K562 (cell line): ENCODE measurements at regions not wholly inside any gene's neighbourhood (a gene's known extent, or its start where the extent isn't known, plus 50 kb on each side); places are given as distances from the start of the nearest gene placed in this dataset.

Experiments used
- ATAC-seq: fragments of 200-7000 bp; cut with Tn5 transposase; 3 replicates; pipeline ENCODE4 v1.9.1; 2020; ENCODE audit warnings: moderate library complexity
- BruUV-seq: library from RNA; stranded (reverse); fragments of 400-500 nt; replicated peaks from 2 replicates; lab custom pipeline; 2021; lab: Mats Ljungman, UMichigan
- CTCF ChIA-PET: fragments of 300-600 bp; formaldehyde crosslinking; extraction: SDS; loops from one replicate; lab custom pipeline; 2021; ENCODE audit warnings: low intra/inter-chr PET ratio; lab: Yijun Ruan, JAX
- POLR2A ChIA-PET: fragments of 300-600, 350-650 bp; sonication (Branson Sonifier 250); formaldehyde crosslinking; extraction: SDS; loops from one replicate; lab custom pipeline; 2021; ENCODE audit warnings: antibody characterized with exemption, inconsistent platforms; lab: Yijun Ruan, JAX
- DNase-seq, 4 experiments: peaks; one replicate each; pipeline versions ENCODE4 v3.0.0 to v3.0.0-alpha.2; 2011 to 2018; ENCODE audit warnings: low spot score in 3 of 4, mixed read lengths in 3 of 4; ENCODE audit errors: extremely low read depth in 1 of 4
- FAIRE-seq: peaks from 2 replicates; lab custom pipeline; 2011; peaks lifted over from hg19 to GRCh38; lab: Jason Lieb, UNC
- H2AFZ ChIP-seq: 2 replicates; pipeline ENCODE4 v1.6.0; 2011; ENCODE audit warnings: low read depth, low read length, control low read depth, inconsistent platforms
- H3K27ac ChIP-seq: fragments of 200-600 bp; 3 replicates; pipeline ENCODE4 v1.8.0; 2011; ENCODE audit warnings: low read depth, mild to moderate bottlenecking, control low read depth, inconsistent platforms, low read length, moderate library complexity, mixed read lengths; ENCODE audit errors: extremely low read depth
- H3K27me3 ChIP-seq, 2 experiments: fragments of 300-600 bp in 1 of 2; 2 replicates in 1 of 2; 3 replicates in 1 of 2; pipeline versions ENCODE4 v1.6.0 to v1.8.0; 2011; ENCODE audit warnings: inconsistent platforms in 2 of 2, low read length in 2 of 2, mild to moderate bottlenecking in 1 of 2, mixed read lengths in 1 of 2, moderate library complexity in 1 of 2; ENCODE audit not compliant: control insufficient read depth in 2 of 2, insufficient read depth in 2 of 2
- H3K36me3 ChIP-seq: fragments of 300-600 bp; 3 replicates; pipeline ENCODE4 v1.8.0; 2011; ENCODE audit warnings: mild to moderate bottlenecking, low read length, inconsistent platforms; ENCODE audit not compliant: control insufficient read depth, insufficient read depth
- H3K4me1 ChIP-seq, 2 experiments: fragments of 200-600 bp in 1 of 2; replicated peaks in 1 of 2; 2 replicates in 1 of 2; 3 replicates in 1 of 2; pipeline versions ENCODE4 v1.5.1 to v1.8.0; 2011; ENCODE audit warnings: inconsistent platforms in 2 of 2, low read length in 2 of 2, mild to moderate bottlenecking in 1 of 2, mixed read lengths in 1 of 2, moderate library complexity in 1 of 2; ENCODE audit not compliant: control insufficient read depth in 2 of 2, insufficient read depth in 2 of 2
- H3K4me2 ChIP-seq: 2 replicates; pipeline ENCODE4 v1.6.1; 2011; ENCODE audit warnings: low read length, control low read depth, inconsistent platforms, mixed read lengths; ENCODE audit not compliant: insufficient read depth
- H3K4me3 ChIP-seq: fragments of 200-600 bp; sonication (generic), shearing (Covaris generic); 2 replicates; pipeline ENCODE4 v1.5.1; 2016; ENCODE audit warnings: control low read depth, inconsistent platforms
- H3K79me2 ChIP-seq: fragments of 200-600 bp; 3 replicates; pipeline ENCODE4 v1.8.0; 2011; ENCODE audit warnings: low read length, inconsistent platforms; ENCODE audit not compliant: control insufficient read depth, insufficient read depth
- H3K9ac ChIP-seq, 2 experiments: 2 replicates each; pipeline versions ENCODE4 v1.6.0 to v1.6.1; 2011; ENCODE audit warnings: low read depth in 2 of 2, low read length in 2 of 2, control low read depth in 1 of 2, inconsistent platforms in 1 of 2, mild to moderate bottlenecking in 1 of 2, mixed read lengths in 1 of 2; ENCODE audit not compliant: insufficient read depth in 1 of 2
- H3K9me1 ChIP-seq: one replicate; pipeline ENCODE4 v1.6.0; 2011; ENCODE audit warnings: inconsistent platforms, mild to moderate bottlenecking, low read length, moderate library complexity; ENCODE audit not compliant: control insufficient read depth, insufficient read depth
- H3K9me3 ChIP-seq: replicated peaks from 2 replicates; pipeline ENCODE4 v1.5.1; 2011; ENCODE audit warnings: low read depth, low read length, inconsistent platforms; ENCODE audit not compliant: control insufficient read depth, insufficient read depth
- H4K20me1 ChIP-seq: replicated peaks from 2 replicates; pipeline ENCODE4 v1.6.1; 2011; ENCODE audit warnings: low read length, inconsistent platforms, mixed read lengths; ENCODE audit not compliant: control insufficient read depth, insufficient read depth
- C11orf30 ChIP-seq: fragments of 450-650 bp; IDR thresholded peaks from 2 replicates; pipeline ENCODE4 v1.6.1; 2016; ENCODE audit warnings: low read depth, mild to moderate bottlenecking
- CTCFL ChIP-seq: IDR thresholded peaks from 2 replicates; pipeline ENCODE4 v1.6.1; 2011; ENCODE audit warnings: borderline replicate concordance, low read depth, mild to moderate bottlenecking, moderate library complexity, low read length; ENCODE audit not compliant: insufficient read depth, poor library complexity, severe bottlenecking
- FOXK2 ChIP-seq, 2 experiments: fragments of 450-650 bp; IDR thresholded peaks in 1 of 2; conservative IDR thresholded peaks in 1 of 2; 2 replicates each; pipeline ENCODE4 v1.6.1; 2016; ENCODE audit warnings: low read depth in 2 of 2, mild to moderate bottlenecking in 1 of 2
- ID3 ChIP-seq, 2 experiments: fragments of 250-450 bp in 1 of 2; fragments of 450-650 bp in 1 of 2; sonication (Bioruptor Pico) in 1 of 2; IDR thresholded peaks; 2 replicates each; pipeline versions ENCODE4 v1.6.1 to v1.8.0; 2016 to 2021; ENCODE audit warnings: mild to moderate bottlenecking in 2 of 2, moderate library complexity in 2 of 2, missing compliant biosample characterization in 1 of 2, missing genetic modification characterization in 1 of 2
- IRF1 ChIP-seq: sonication (generic); formaldehyde crosslinking; IDR thresholded peaks from 2 replicates; pipeline ENCODE4 v1.8.0; 2022; ENCODE audit warnings: missing genetic modification reagents, mild to moderate bottlenecking, borderline replicate concordance
- POLR2H ChIP-seq: IDR thresholded peaks from 2 replicates; pipeline ENCODE4 v1.6.1; 2016; ENCODE audit warnings: missing genetic modification characterization, low read depth, mild to moderate bottlenecking, control low read depth, missing compliant biosample characterization, moderate library complexity
- RBM17 ChIP-seq: fragments of 200-400 bp; formaldehyde crosslinking; IDR thresholded peaks from 2 replicates; pipeline ENCODE4 v1.6.1; 2017; ENCODE audit warnings: low read depth, mild to moderate bottlenecking, low read length, borderline replicate concordance
- ZNF316 ChIP-seq: fragments of 450-650 bp; IDR thresholded peaks from 2 replicates; pipeline ENCODE4 v1.6.1; 2016
- ZNF445 ChIP-seq: fragments of 250-450 bp; sonication (Bioruptor Pico); IDR thresholded peaks from 2 replicates; pipeline ENCODE4 v1.4.0; 2020; ENCODE audit warnings: low read depth, mild to moderate bottlenecking, moderate library complexity
- ZNF589 ChIP-seq: fragments of 200-800 bp; sonication (Bioruptor generic); IDR thresholded peaks from 2 replicates; pipeline ENCODE4 v1.6.1; 2016; ENCODE audit warnings: low read depth, missing genetic modification characterization, missing compliant biosample characterization
- WGBS: fragments of 100-300 bp; shearing (Covaris generic); methylation state at CpG from one replicate; pipeline ENCODE4 v1.1.6; 2016; ENCODE audit warnings: low coverage, mixed read lengths; ENCODE audit not compliant: insufficient coverage; ENCODE audit errors: missing lambda C conversion rate; 5-methylcytosine and 5-hydroxymethylcytosine counted together
- in situ Hi-C: fragments of 300-500 bp; cut with MboI; formaldehyde crosslinking; loops from 4 replicates; pipeline ENCODE4 v1.15.0; 2018; ENCODE audit warnings: inconsistent platforms, mixed read lengths
- intact Hi-C: fragments of 100-400 bp; cut with micrococcal nuclease; formaldehyde crosslinking; loops from 2 replicates; pipeline ENCODE4 v1.14.2; 2022
- TF ChIP-seq, protein P1 (sequence below): sonication (generic); formaldehyde crosslinking; IDR thresholded peaks from 2 replicates; pipeline ENCODE4 v1.9.0; 2022; ENCODE audit warnings: mild to moderate bottlenecking, missing genetic modification reagents
- TF ChIP-seq, protein P2 (sequence below): sonication (generic); formaldehyde crosslinking; IDR thresholded peaks from 2 replicates; pipeline ENCODE4 v1.4.0; 2020; ENCODE audit warnings: mild to moderate bottlenecking, missing genetic modification reagents
- TF ChIP-seq, protein P3 (sequence below): sonication (generic); formaldehyde crosslinking; IDR thresholded peaks from 2 replicates; pipeline ENCODE4 v1.8.0; 2022; ENCODE audit warnings: mild to moderate bottlenecking, low read depth, missing genetic modification reagents

GRCh38 chr4:35399912-35400311, 844.4 kb downstream of the ARAP2 start (continued):
- no peak for TF ChIP-seq CTCFL
- no peak for TF ChIP-seq IRF1 (CRISPR knock-in tag)
- TF ChIP-seq, all 486 proteins: peak for 0

- no peak overlapping the region for H3K4me3 ChIP-seq
- no peak overlapping the region for H3K4me2 ChIP-seq
- ATAC-seq = no peak
- no peaks in the 10 kb centered on the region for H3K4me1 ChIP-seq
- no peak overlapping the region for H2AFZ ChIP-seq
- no peaks in the 10 kb centered on the region for H4K20me1 ChIP-seq
- in situ Hi-C loops = no loop called here
- no TSS peak for BruUV-seq
- no peak overlapping the region for H3K27ac ChIP-seq
- no peaks in the 10 kb centered on the region for H3K27me3 ChIP-seq
- ChIA-PET CTCF (no interaction called here), POLR2A (no interaction called here)
- H3K79me2 ChIP-seq = no peaks in the 10 kb centered on the region
- WGBS = 0% methylated on average over 1 of the region's 1 CpG
- no peak for DNase-seq
- no peak for TF ChIP-seq ID3 (CRISPR knock-in tag; IDR thresholded peaks at IDR 0.05)
- TF ChIP-seq ID3 (tag; IDR thresholded peaks at IDR 0.05) = no peak
- no peak for TF ChIP-seq ZNF589 (CRISPR knock-in tag)
- TF ChIP-seq, protein P1, sequence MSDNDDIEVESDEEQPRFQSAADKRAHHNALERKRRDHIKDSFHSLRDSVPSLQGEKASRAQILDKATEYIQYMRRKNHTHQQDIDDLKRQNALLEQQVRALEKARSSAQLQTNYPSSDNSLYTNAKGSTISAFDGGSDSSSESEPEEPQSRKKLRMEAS (CRISPR knock-in tag) = no peak
- TF ChIP-seq C11orf30 = peak; percentile 8; the same call in 1 of the 2 replicates
- TF ChIP-seq, protein P2, sequence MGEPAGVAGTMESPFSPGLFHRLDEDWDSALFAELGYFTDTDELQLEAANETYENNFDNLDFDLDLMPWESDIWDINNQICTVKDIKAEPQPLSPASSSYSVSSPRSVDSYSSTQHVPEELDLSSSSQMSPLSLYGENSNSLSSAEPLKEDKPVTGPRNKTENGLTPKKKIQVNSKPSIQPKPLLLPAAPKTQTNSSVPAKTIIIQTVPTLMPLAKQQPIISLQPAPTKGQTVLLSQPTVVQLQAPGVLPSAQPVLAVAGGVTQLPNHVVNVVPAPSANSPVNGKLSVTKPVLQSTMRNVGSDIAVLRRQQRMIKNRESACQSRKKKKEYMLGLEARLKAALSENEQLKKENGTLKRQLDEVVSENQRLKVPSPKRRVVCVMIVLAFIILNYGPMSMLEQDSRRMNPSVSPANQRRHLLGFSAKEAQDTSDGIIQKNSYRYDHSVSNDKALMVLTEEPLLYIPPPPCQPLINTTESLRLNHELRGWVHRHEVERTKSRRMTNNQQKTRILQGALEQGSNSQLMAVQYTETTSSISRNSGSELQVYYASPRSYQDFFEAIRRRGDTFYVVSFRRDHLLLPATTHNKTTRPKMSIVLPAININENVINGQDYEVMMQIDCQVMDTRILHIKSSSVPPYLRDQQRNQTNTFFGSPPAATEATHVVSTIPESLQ (CRISPR knock-in tag) = no peak
- TF ChIP-seq ZNF316 = peak; percentile 25; the same call in 1 of the 2 replicates
- no peak for TF ChIP-seq RBM17
- TF ChIP-seq POLR2H (tag) = no peak
- TF ChIP-seq FOXK2 (conservative IDR thresholded peaks at IDR 0.05 in 1 of 2, IDR thresholded peaks at IDR 0.05 in 1 of 2; ENCODE audit: low read depth in 2 of 2) = no peak
- TF ChIP-seq, protein P3, sequence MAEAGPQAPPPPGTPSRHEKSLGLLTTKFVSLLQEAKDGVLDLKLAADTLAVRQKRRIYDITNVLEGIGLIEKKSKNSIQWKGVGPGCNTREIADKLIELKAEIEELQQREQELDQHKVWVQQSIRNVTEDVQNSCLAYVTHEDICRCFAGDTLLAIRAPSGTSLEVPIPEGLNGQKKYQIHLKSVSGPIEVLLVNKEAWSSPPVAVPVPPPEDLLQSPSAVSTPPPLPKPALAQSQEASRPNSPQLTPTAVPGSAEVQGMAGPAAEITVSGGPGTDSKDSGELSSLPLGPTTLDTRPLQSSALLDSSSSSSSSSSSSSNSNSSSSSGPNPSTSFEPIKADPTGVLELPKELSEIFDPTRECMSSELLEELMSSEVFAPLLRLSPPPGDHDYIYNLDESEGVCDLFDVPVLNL (CRISPR knock-in tag) = no peak
- no peak for TF ChIP-seq ZNF445 (CRISPR knock-in tag)
- no peaks in the 10 kb centered on the region for H3K9me1 ChIP-seq
- FAIRE-seq = no peak
- intact Hi-C loops = no loop called here
- no peaks in the 10 kb centered on the region for H3K9me3 ChIP-seq
- no peaks in the 10 kb centered on the region for H3K36me3 ChIP-seq
- no peak overlapping the region for H3K9ac ChIP-seq
Measured at GRCh38 chr4:35423104-35423503, 821.2 kb downstream of the ARAP2 start.
